K562 (cell line): ENCODE measurements at regions not wholly inside any gene's neighbourhood (a gene's known extent, or its start where the extent isn't known, plus 50 kb on each side); places are given as distances from the start of the nearest gene placed in this dataset.

Experiments used
- ATAC-seq: fragments of 200-7000 bp; cut with Tn5 transposase; 3 replicates; pipeline ENCODE4 v1.9.1; 2020; ENCODE audit warnings: moderate library complexity
- BruUV-seq: library from RNA; stranded (reverse); fragments of 400-500 nt; replicated peaks from 2 replicates; lab custom pipeline; 2021; lab: Mats Ljungman, UMichigan
- CTCF ChIA-PET: fragments of 300-600 bp; formaldehyde crosslinking; extraction: SDS; loops from one replicate; lab custom pipeline; 2021; ENCODE audit warnings: low intra/inter-chr PET ratio; lab: Yijun Ruan, JAX
- POLR2A ChIA-PET: fragments of 300-600, 350-650 bp; sonication (Branson Sonifier 250); formaldehyde crosslinking; extraction: SDS; loops from one replicate; lab custom pipeline; 2021; ENCODE audit warnings: antibody characterized with exemption, inconsistent platforms; lab: Yijun Ruan, JAX
- DNase-seq, 4 experiments: peaks; one replicate each; pipeline versions ENCODE4 v3.0.0 to v3.0.0-alpha.2; 2011 to 2018; ENCODE audit warnings: low spot score in 3 of 4, mixed read lengths in 3 of 4; ENCODE audit errors: extremely low read depth in 1 of 4
- FAIRE-seq: peaks from 2 replicates; lab custom pipeline; 2011; peaks lifted over from hg19 to GRCh38; lab: Jason Lieb, UNC
- H2AFZ ChIP-seq: 2 replicates; pipeline ENCODE4 v1.6.0; 2011; ENCODE audit warnings: low read depth, low read length, control low read depth, inconsistent platforms
- H3K27ac ChIP-seq: fragments of 200-600 bp; 3 replicates; pipeline ENCODE4 v1.8.0; 2011; ENCODE audit warnings: low read depth, mild to moderate bottlenecking, control low read depth, inconsistent platforms, low read length, moderate library complexity, mixed read lengths; ENCODE audit errors: extremely low read depth
- H3K27me3 ChIP-seq, 2 experiments: fragments of 300-600 bp in 1 of 2; 2 replicates in 1 of 2; 3 replicates in 1 of 2; pipeline versions ENCODE4 v1.6.0 to v1.8.0; 2011; ENCODE audit warnings: inconsistent platforms in 2 of 2, low read length in 2 of 2, mild to moderate bottlenecking in 1 of 2, mixed read lengths in 1 of 2, moderate library complexity in 1 of 2; ENCODE audit not compliant: control insufficient read depth in 2 of 2, insufficient read depth in 2 of 2
- H3K36me3 ChIP-seq: fragments of 300-600 bp; 3 replicates; pipeline ENCODE4 v1.8.0; 2011; ENCODE audit warnings: mild to moderate bottlenecking, low read length, inconsistent platforms; ENCODE audit not compliant: control insufficient read depth, insufficient read depth
- H3K4me1 ChIP-seq, 2 experiments: fragments of 200-600 bp in 1 of 2; replicated peaks in 1 of 2; 2 replicates in 1 of 2; 3 replicates in 1 of 2; pipeline versions ENCODE4 v1.5.1 to v1.8.0; 2011; ENCODE audit warnings: inconsistent platforms in 2 of 2, low read length in 2 of 2, mild to moderate bottlenecking in 1 of 2, mixed read lengths in 1 of 2, moderate library complexity in 1 of 2; ENCODE audit not compliant: control insufficient read depth in 2 of 2, insufficient read depth in 2 of 2
- H3K4me2 ChIP-seq: 2 replicates; pipeline ENCODE4 v1.6.1; 2011; ENCODE audit warnings: low read length, control low read depth, inconsistent platforms, mixed read lengths; ENCODE audit not compliant: insufficient read depth
- H3K4me3 ChIP-seq: fragments of 200-600 bp; sonication (generic), shearing (Covaris generic); 2 replicates; pipeline ENCODE4 v1.5.1; 2016; ENCODE audit warnings: control low read depth, inconsistent platforms
- H3K79me2 ChIP-seq: fragments of 200-600 bp; 3 replicates; pipeline ENCODE4 v1.8.0; 2011; ENCODE audit warnings: low read length, inconsistent platforms; ENCODE audit not compliant: control insufficient read depth, insufficient read depth
- H3K9ac ChIP-seq, 2 experiments: 2 replicates each; pipeline versions ENCODE4 v1.6.0 to v1.6.1; 2011; ENCODE audit warnings: low read depth in 2 of 2, low read length in 2 of 2, control low read depth in 1 of 2, inconsistent platforms in 1 of 2, mild to moderate bottlenecking in 1 of 2, mixed read lengths in 1 of 2; ENCODE audit not compliant: insufficient read depth in 1 of 2
- H3K9me1 ChIP-seq: one replicate; pipeline ENCODE4 v1.6.0; 2011; ENCODE audit warnings: inconsistent platforms, mild to moderate bottlenecking, low read length, moderate library complexity; ENCODE audit not compliant: control insufficient read depth, insufficient read depth
- H3K9me3 ChIP-seq: replicated peaks from 2 replicates; pipeline ENCODE4 v1.5.1; 2011; ENCODE audit warnings: low read depth, low read length, inconsistent platforms; ENCODE audit not compliant: control insufficient read depth, insufficient read depth
- H4K20me1 ChIP-seq: replicated peaks from 2 replicates; pipeline ENCODE4 v1.6.1; 2011; ENCODE audit warnings: low read length, inconsistent platforms, mixed read lengths; ENCODE audit not compliant: control insufficient read depth, insufficient read depth
- CHCHD3 ChIP-seq: fragments of 250-450 bp; sonication (Bioruptor Pico); IDR thresholded peaks from 2 replicates; pipeline ENCODE4 v2.1.2; 2022; ENCODE audit warnings: mild to moderate bottlenecking
- FOSL1 ChIP-seq: fragments of 200-800 bp; sonication (Bioruptor generic); conservative IDR thresholded peaks from 2 replicates; pipeline ENCODE4 v1.6.1; 2016; ENCODE audit warnings: missing genetic modification characterization, missing compliant biosample characterization
- HDGF ChIP-seq: fragments of 450-650 bp; IDR thresholded peaks from 2 replicates; pipeline ENCODE4 v1.6.1; 2016
- MEIS2 ChIP-seq: fragments of 450-650 bp; IDR thresholded peaks from 2 replicates; pipeline ENCODE4 v1.6.1; 2014; ENCODE audit warnings: mild to moderate bottlenecking; ENCODE audit not compliant: partially characterized antibody
- NELFE ChIP-seq: IDR thresholded peaks from 2 replicates; pipeline ENCODE4 v1.6.1; 2011; ENCODE audit warnings: mild to moderate bottlenecking; ENCODE audit not compliant: insufficient read depth, insufficient read length
- NONO ChIP-seq, 2 experiments: fragments of 200-400 bp in 1 of 2; fragments of 450-650 bp in 1 of 2; formaldehyde crosslinking in 1 of 2; IDR thresholded peaks; 2 replicates each; pipeline ENCODE4 v1.6.1; 2017; ENCODE audit warnings: low read depth in 2 of 2, mild to moderate bottlenecking in 2 of 2, moderate library complexity in 2 of 2, low read length in 1 of 2
- NR0B1 ChIP-seq: fragments of 450-650 bp; IDR thresholded peaks from one replicate; pipeline ENCODE4 v1.6.1; 2018; ENCODE audit warnings: mild to moderate bottlenecking, moderate library complexity; ENCODE audit not compliant: partially characterized antibody
- NUFIP1 ChIP-seq: fragments of 450-650 bp; IDR thresholded peaks from 2 replicates; pipeline ENCODE4 v1.6.1; 2018; ENCODE audit not compliant: partially characterized antibody
- SP1 ChIP-seq: sonication (generic); formaldehyde crosslinking; IDR thresholded peaks from 2 replicates; pipeline ENCODE4 v1.8.1; 2022; ENCODE audit warnings: mild to moderate bottlenecking, missing genetic modification reagents
- in situ Hi-C: fragments of 300-500 bp; cut with MboI; formaldehyde crosslinking; loops from 4 replicates; pipeline ENCODE4 v1.15.0; 2018; ENCODE audit warnings: inconsistent platforms, mixed read lengths
- intact Hi-C: fragments of 100-400 bp; cut with micrococcal nuclease; formaldehyde crosslinking; loops from 2 replicates; pipeline ENCODE4 v1.14.2; 2022

- intact Hi-C loops: no loop called here
- Histone ChIP-seq H2AFZ (no peak overlapping the region), H3K4me1 (no peaks in the 10 kb centered on the region), H4K20me1 (no peaks in the 10 kb centered on the region)
- TF ChIP-seq HDGF (no peak), NONO (IDR thresholded peaks at IDR 0.05; ENCODE audit: low read depth in 2 of 2, low read length in 1 of 2) (no peak), SP1 (CRISPR knock-in tag) (no peak), NR0B1 (no peak), MEIS2 (no peak), CHCHD3 (CRISPR knock-in tag) (no peak), NUFIP1 (no peak), NELFE (no peak), FOSL1 (tag) (no peak)
- TF ChIP-seq, all 486 proteins: peak for 0
- H3K9me1 ChIP-seq: no peaks in the 10 kb centered on the region
- no peak overlapping the region for H3K9ac ChIP-seq
- H3K9me3 ChIP-seq: no peaks in the 10 kb centered on the region
- no peak overlapping the region for H3K27ac ChIP-seq
- ChIA-PET CTCF (no interaction called here), POLR2A (no interaction called here)
- no peaks in the 10 kb centered on the region for H3K27me3 ChIP-seq
- DNase-seq: no peak
- H3K79me2 ChIP-seq: no peaks in the 10 kb centered on the region
- BruUV-seq: no TSS peak
- H3K36me3 ChIP-seq: no peaks in the 10 kb centered on the region
- H3K4me2 ChIP-seq: no peak overlapping the region
- in situ Hi-C loops: no loop called here
- no peak for FAIRE-seq
- no peak overlapping the region for H3K4me3 ChIP-seq
- ATAC-seq: no peak
Measured at GRCh38 chr20:52794853-52795252, 177.3 kb upstream of the TSHZ2 start.
